Coronary artery (tissue), 2 donors: ENCODE measurements at regions not wholly inside any gene's neighbourhood (a gene's known extent, or its start where the extent isn't known, plus 50 kb on each side); places are given as distances from the start of the nearest gene placed in this dataset.
"Not testable (repeated sequence)": the region's sequence is repeated elsewhere in the genome, so short reads cannot be mapped to it uniquely, and the experiment has no call there.

Experiments used
- DNase-seq: peaks from one replicate; pipeline ENCODE4 v3.0.0-alpha.2; 2017; ENCODE audit warnings: low spot score
- H3K27ac ChIP-seq, 2 donors: fragments of 200-600 bp; sonication (generic); one replicate each; pipeline ENCODE4 v1.5.1; 2016 to 2019
- H3K4me3 ChIP-seq: fragments of 200-600 bp; sonication (generic); 2 replicates; pipeline ENCODE4 v1.5.1; 2016; ENCODE audit warnings: mild to moderate bottlenecking, moderate library complexity
- CTCF ChIP-seq: fragments of 200-600 bp; sonication (generic); IDR thresholded peaks from one replicate; pipeline ENCODE4 v1.5.1; 2019; ENCODE audit warnings: antibody characterized with exemption

GRCh38 chr3:162605651-162606204 lies 1109.1 kb downstream of the OTOL1 start:
- no peak for DNase-seq
- no peak for TF ChIP-seq CTCF
- Histone ChIP-seq H3K4me3 (no peak overlapping the region), H3K27ac (no peak overlapping the region)

- no peak for DNase-seq
- no peak overlapping the region for H3K27ac ChIP-seq
- TF ChIP-seq CTCF: no peak
- no peak overlapping the region for H3K4me3 ChIP-seq
These were observed 1113.7 kb downstream of the OTOL1 start for GRCh38 chr3:162610261-162610660.

- DNase-seq: no peak
- H3K4me3 ChIP-seq: no peak overlapping the region
- no peak overlapping the region for H3K27ac ChIP-seq
- TF ChIP-seq CTCF: no peak
These were observed 1116.4 kb downstream of the OTOL1 start for GRCh38 chr3:162612991-162613390.

- H3K27ac ChIP-seq: no peak overlapping the region
- no peak overlapping the region for H3K4me3 ChIP-seq
- no peak for TF ChIP-seq CTCF
- no peak for DNase-seq
These were observed 1129.6 kb downstream of the OTOL1 start for GRCh38 chr3:162626172-162626571.

- no peak overlapping the region for H3K27ac ChIP-seq
- no peak for TF ChIP-seq CTCF
- no peak overlapping the region for H3K4me3 ChIP-seq
- no peak for DNase-seq
These were observed 1131.9 kb downstream of the OTOL1 start for GRCh38 chr3:162628531-162628930.

- Histone ChIP-seq H3K27ac (no peak overlapping the region), H3K4me3 (no peak overlapping the region)
- no peak for TF ChIP-seq CTCF
- no peak for DNase-seq
These were observed 1132.8 kb downstream of the OTOL1 start for GRCh38 chr3:162629372-162629771.

GRCh38 chr3:162632672-162633071 lies 1136.1 kb downstream of the OTOL1 start:
- DNase-seq: no peak
- H3K4me3 ChIP-seq: no peak overlapping the region
- no peak for TF ChIP-seq CTCF
- no peak overlapping the region for H3K27ac ChIP-seq

GRCh38 chr3:162640208-162640607 lies 1143.6 kb downstream of the OTOL1 start:
- H3K4me3 ChIP-seq, H3K27ac ChIP-seq, DNase-seq: not testable (repeated sequence)
